ENCODE measurements at regions not wholly inside any gene's neighbourhood (a gene's known extent, or its start where the extent isn't known, plus 50 kb on each side); places are given as distances from the start of the nearest gene placed in this dataset.

DNA sequence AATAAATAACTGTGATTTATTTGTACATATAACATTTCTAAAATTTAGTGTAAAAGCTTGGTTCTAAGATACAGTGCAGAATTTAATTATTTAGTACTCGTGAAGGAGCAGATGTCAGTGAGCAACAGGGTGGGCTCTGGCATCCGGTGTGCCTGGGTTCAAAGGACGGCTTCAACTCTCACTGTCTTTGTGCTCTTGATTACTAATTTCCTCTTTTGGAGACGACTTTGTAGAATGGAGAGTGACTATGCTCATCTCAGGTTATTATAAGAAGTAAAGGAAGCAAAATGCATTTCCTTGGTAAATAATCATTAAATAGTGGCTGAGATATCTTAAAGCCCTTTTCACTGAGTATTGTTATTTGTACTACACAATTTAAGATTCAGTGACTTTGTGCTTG lies 271.7 kb downstream of the ASXL3 start:
- Histone ChIP-seq H3K4me3 (replicated peaks in 1 of 4; ENCODE audit: control extremely low read depth in 1 of 4, insufficient read depth in 1 of 4, low read depth in 3 of 4, low read length in 4 of 4) (no peak overlapping the region), H3K27me3 (ENCODE audit: control insufficient read depth, insufficient read depth, low read length) (no peaks in the 10 kb centered on the region), H3K79me2 (ENCODE audit: control insufficient read depth, insufficient read depth, low read length) (no peaks in the 10 kb centered on the region), H3K27ac (ENCODE audit: insufficient read depth, low read length) (no peak overlapping the region), H3K4me2 (ENCODE audit: extremely low read depth, insufficient read depth, low read length) (no peak overlapping the region), H3K4me1 (ENCODE audit: control insufficient read depth, extremely low read depth, insufficient read depth, low read length) (no peaks in the 10 kb centered on the region), H3K36me3 (ENCODE audit: control insufficient read depth, insufficient read depth, low read length) (no peaks in the 10 kb centered on the region), H3K9ac (ENCODE audit: insufficient read depth, low read length) (no peak overlapping the region), H4K20me1 (ENCODE audit: control insufficient read depth, extremely low read depth, insufficient read depth, low read length) (no peaks in the 10 kb centered on the region), H2AFZ (ENCODE audit: low read length) (no peak overlapping the region), H3K9me3 (ENCODE audit: control insufficient read depth, insufficient read depth, low read depth, low read length) (no peaks in the 10 kb centered on the region)
- no peak for DNase-seq (ENCODE audit: low read depth in 2 of 2)
- TF ChIP-seq EZH2 (IDR thresholded peaks at IDR 0.05; ENCODE audit: low read length, missing control alignments) = no peak

GRCh38 chr18:33844232-33844631 lies 266.2 kb downstream of the ASXL3 start:
- no peaks in the 10 kb centered on the region for H4K20me1 ChIP-seq (ENCODE audit: control insufficient read depth, extremely low read depth, insufficient read depth, low read length)
- no peak for DNase-seq (ENCODE audit: low read depth in 2 of 2)
- H3K79me2 ChIP-seq (ENCODE audit: control insufficient read depth, insufficient read depth, low read length) = no peaks in the 10 kb centered on the region
- H3K4me3 ChIP-seq (replicated peaks in 1 of 4; ENCODE audit: control extremely low read depth in 1 of 4, insufficient read depth in 1 of 4, low read depth in 3 of 4, low read length in 4 of 4) = no peak overlapping the region
- TF ChIP-seq, protein P1, sequence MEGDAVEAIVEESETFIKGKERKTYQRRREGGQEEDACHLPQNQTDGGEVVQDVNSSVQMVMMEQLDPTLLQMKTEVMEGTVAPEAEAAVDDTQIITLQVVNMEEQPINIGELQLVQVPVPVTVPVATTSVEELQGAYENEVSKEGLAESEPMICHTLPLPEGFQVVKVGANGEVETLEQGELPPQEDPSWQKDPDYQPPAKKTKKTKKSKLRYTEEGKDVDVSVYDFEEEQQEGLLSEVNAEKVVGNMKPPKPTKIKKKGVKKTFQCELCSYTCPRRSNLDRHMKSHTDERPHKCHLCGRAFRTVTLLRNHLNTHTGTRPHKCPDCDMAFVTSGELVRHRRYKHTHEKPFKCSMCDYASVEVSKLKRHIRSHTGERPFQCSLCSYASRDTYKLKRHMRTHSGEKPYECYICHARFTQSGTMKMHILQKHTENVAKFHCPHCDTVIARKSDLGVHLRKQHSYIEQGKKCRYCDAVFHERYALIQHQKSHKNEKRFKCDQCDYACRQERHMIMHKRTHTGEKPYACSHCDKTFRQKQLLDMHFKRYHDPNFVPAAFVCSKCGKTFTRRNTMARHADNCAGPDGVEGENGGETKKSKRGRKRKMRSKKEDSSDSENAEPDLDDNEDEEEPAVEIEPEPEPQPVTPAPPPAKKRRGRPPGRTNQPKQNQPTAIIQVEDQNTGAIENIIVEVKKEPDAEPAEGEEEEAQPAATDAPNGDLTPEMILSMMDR (conservative IDR thresholded peaks at IDR 0.05 in 1 of 2, IDR thresholded peaks at IDR 0.05 in 1 of 2; ENCODE audit: low read depth in 1 of 2, low read length in 2 of 2) = no peak
- TF ChIP-seq EZH2 (IDR thresholded peaks at IDR 0.05; ENCODE audit: low read length, missing control alignments) = no peak
- H3K9ac ChIP-seq (ENCODE audit: insufficient read depth, low read length) = no peak overlapping the region
- no peaks in the 10 kb centered on the region for H3K9me3 ChIP-seq (ENCODE audit: control insufficient read depth, insufficient read depth, low read depth, low read length)
- H3K36me3 ChIP-seq (ENCODE audit: control insufficient read depth, insufficient read depth, low read length) = no peaks in the 10 kb centered on the region
- no peaks in the 10 kb centered on the region for H3K27me3 ChIP-seq (ENCODE audit: control insufficient read depth, insufficient read depth, low read length)
- H3K4me1 ChIP-seq (ENCODE audit: control insufficient read depth, extremely low read depth, insufficient read depth, low read length) = no peaks in the 10 kb centered on the region
- no peak overlapping the region for H3K27ac ChIP-seq (ENCODE audit: insufficient read depth, low read length)
- no peak overlapping the region for H2AFZ ChIP-seq (ENCODE audit: low read length)
- H3K4me2 ChIP-seq (ENCODE audit: extremely low read depth, insufficient read depth, low read length) = no peak overlapping the region

DNA sequence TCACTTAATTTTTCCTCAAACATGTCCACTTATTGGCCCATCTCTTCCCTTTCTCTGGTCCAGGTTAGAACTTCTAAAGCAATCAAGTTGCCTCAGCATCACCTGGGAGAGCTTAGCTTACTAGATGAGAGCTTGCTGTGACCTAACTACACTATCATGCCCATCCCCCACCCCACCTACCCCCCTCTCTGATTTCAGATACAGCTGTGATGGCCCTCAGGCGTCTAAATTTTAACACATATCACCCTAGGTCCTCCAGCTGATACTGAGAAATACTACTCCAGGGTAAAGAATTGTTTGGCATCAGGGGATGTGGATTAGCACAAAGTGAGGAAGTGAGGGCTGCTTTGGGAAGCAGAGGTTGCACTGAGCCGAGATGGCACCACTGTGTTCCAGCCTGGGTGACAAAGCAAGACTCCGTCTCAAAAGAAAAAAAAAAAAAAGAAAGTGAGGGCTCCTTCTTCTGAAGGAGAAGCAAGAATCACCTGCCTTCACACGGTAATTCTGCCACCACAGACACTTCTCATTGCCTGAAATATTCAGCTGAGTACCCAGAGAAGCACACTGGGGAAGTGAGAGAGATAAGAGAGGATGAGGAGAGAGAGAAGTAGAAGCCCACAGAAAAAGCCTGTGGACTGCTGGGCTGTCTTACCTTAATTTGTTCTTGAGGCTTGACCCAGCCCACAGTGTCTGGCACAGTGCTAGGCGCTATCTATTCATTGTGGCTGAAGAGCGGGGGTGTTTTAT lies 263.4 kb downstream of the ASXL3 start:
- H3K9ac ChIP-seq (ENCODE audit: insufficient read depth, low read length) = no peak overlapping the region
- no peaks in the 10 kb centered on the region for H3K79me2 ChIP-seq (ENCODE audit: control insufficient read depth, insufficient read depth, low read length)
- TF ChIP-seq EZH2 (IDR thresholded peaks at IDR 0.05; ENCODE audit: low read length, missing control alignments) = no peak
- TF ChIP-seq, protein P1 (conservative IDR thresholded peaks at IDR 0.05 in 1 of 2, IDR thresholded peaks at IDR 0.05 in 1 of 2; ENCODE audit: low read depth in 1 of 2, low read length in 2 of 2) = no peak
- H2AFZ ChIP-seq (ENCODE audit: low read length) = no peak overlapping the region
- no peaks in the 10 kb centered on the region for H3K36me3 ChIP-seq (ENCODE audit: control insufficient read depth, insufficient read depth, low read length)
- no peaks in the 10 kb centered on the region for H3K9me3 ChIP-seq (ENCODE audit: control insufficient read depth, insufficient read depth, low read depth, low read length)
- no peak overlapping the region for H3K4me3 ChIP-seq (replicated peaks in 1 of 4; ENCODE audit: control extremely low read depth in 1 of 4, insufficient read depth in 1 of 4, low read depth in 3 of 4, low read length in 4 of 4)
- no peak for DNase-seq (ENCODE audit: low read depth in 2 of 2)
- no peak overlapping the region for H3K27ac ChIP-seq (ENCODE audit: insufficient read depth, low read length)
- no peaks in the 10 kb centered on the region for H4K20me1 ChIP-seq (ENCODE audit: control insufficient read depth, extremely low read depth, insufficient read depth, low read length)
- no peaks in the 10 kb centered on the region for H3K4me1 ChIP-seq (ENCODE audit: control insufficient read depth, extremely low read depth, insufficient read depth, low read length)
- H3K27me3 ChIP-seq (ENCODE audit: control insufficient read depth, insufficient read depth, low read length) = no peaks in the 10 kb centered on the region
- no peak overlapping the region for H3K4me2 ChIP-seq (ENCODE audit: extremely low read depth, insufficient read depth, low read length)
